Breast epithelium (tissue), 3 donors: ENCODE measurements at regions not wholly inside any gene's neighbourhood (a gene's known extent, or its start where the extent isn't known, plus 50 kb on each side); places are given as distances from the start of the nearest gene placed in this dataset.

Source experiments
- POLR2AphosphoS5 ChIP-seq, 3 donors: sonication (generic); formaldehyde crosslinking; IDR thresholded peaks; one replicate each; pipeline ENCODE4 v1.6.1; 2017; ENCODE audit warnings: antibody characterized with exemption in 3 of 3
- TF ChIP-seq, protein P1 (sequence below), 3 donors: fragments of 450-650 bp; IDR thresholded peaks; one replicate each; pipeline ENCODE4 v1.5.1; 2016 to 2017; ENCODE audit warnings: antibody characterized with exemption in 3 of 3, mild to moderate bottlenecking in 3 of 3, moderate library complexity in 3 of 3

DNA sequence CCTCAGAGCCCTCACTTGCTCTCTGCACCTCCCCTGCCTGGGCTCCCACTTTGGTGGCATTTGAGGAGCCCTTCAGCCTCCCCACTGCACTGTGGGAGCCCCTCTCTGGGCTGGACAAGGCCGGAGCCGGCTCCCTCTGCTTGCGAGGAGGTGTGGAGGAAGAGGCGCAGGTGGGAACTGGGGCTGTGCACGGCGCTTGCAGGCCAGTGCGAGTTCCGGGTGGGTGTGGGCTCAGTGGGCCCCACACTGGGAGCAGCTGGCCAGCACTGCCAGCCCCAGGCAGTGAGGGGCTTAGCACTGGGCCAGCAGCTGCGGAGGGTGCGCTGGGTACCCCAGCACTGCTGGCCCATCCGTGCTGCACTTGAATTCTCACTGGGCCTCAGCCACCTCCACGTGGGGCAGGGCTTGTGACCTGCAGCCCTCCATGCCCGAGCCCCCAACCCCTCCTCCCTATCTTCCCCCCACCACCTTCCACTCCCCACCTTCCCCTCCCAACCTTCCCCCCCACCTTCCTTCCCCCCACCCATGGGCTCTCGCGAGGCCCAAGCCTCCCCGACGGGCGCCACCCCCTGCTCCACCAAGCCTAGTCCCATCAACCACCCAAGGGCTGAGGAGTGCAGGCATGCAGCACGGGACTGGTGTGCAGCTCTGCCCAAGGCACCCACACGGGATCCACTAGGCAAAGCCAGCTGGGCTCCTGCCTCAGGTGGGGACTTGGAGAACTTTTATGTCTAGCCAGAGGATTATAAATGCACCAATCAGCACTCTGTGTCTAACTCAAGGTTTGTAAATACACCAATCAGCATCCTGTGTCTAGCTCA, 113.5 kb upstream of the BEND4 start:
- TF ChIP-seq, protein P1, sequence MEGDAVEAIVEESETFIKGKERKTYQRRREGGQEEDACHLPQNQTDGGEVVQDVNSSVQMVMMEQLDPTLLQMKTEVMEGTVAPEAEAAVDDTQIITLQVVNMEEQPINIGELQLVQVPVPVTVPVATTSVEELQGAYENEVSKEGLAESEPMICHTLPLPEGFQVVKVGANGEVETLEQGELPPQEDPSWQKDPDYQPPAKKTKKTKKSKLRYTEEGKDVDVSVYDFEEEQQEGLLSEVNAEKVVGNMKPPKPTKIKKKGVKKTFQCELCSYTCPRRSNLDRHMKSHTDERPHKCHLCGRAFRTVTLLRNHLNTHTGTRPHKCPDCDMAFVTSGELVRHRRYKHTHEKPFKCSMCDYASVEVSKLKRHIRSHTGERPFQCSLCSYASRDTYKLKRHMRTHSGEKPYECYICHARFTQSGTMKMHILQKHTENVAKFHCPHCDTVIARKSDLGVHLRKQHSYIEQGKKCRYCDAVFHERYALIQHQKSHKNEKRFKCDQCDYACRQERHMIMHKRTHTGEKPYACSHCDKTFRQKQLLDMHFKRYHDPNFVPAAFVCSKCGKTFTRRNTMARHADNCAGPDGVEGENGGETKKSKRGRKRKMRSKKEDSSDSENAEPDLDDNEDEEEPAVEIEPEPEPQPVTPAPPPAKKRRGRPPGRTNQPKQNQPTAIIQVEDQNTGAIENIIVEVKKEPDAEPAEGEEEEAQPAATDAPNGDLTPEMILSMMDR (IDR thresholded peaks at IDR 0.05), result no peak
- TF ChIP-seq POLR2AphosphoS5 (IDR thresholded peaks at IDR 0.05), result no peak
